HCT116 (cell line): ENCODE measurements at regions not wholly inside any gene's neighbourhood (a gene's known extent, or its start where the extent isn't known, plus 50 kb on each side); places are given as distances from the start of the nearest gene placed in this dataset.

ENCODE experiments used
- ATAC-seq: fragments of 200-7000 bp; cut with Tn5 transposase; 2 replicates; pipeline ENCODE4 v1.9.1; 2020; ENCODE audit warnings: mild to moderate bottlenecking, moderate library complexity
- BruUV-seq: library from RNA; stranded (reverse); fragments of 400-500 nt; replicated peaks from 2 replicates; lab custom pipeline; 2021; lab: Mats Ljungman, UMichigan
- CTCF ChIA-PET: fragments of 300-600 bp; sonication (Branson Sonifier 250); formaldehyde crosslinking; loops from one replicate; lab custom pipeline; 2021; ENCODE audit warnings: antibody characterized with exemption; lab: Charles Lee
- POLR2A ChIA-PET: fragments of 300-600, 350-600 bp; sonication (Branson Sonifier 250); formaldehyde crosslinking; loops from one replicate; lab custom pipeline; 2021; ENCODE audit warnings: antibody characterized with exemption; lab: Charles Lee
- RAD21 ChIA-PET, 2 experiments: fragments of 300-600 bp; sonication (Branson Sonifier 250); formaldehyde crosslinking; loops; one replicate each; lab custom pipeline; 2023; ENCODE audit warnings: low total read pairs in 2 of 2; ENCODE audit not compliant: uncharacterized antibody in 2 of 2, unreplicated experiment in 2 of 2, low non-redundant PET in 1 of 2; lab: Charles Lee
- DNase-seq: peaks from one replicate; pipeline ENCODE4 v3.0.0-alpha.2; 2010; ENCODE audit warnings: low read depth, low spot score
- H2AFZ ChIP-seq: fragments of 200-600 bp; shearing (Covaris generic), sonication (generic); 2 replicates; pipeline ENCODE4 v1.6.1; 2017; ENCODE audit warnings: low read depth, mixed run types, mixed read lengths, antibody characterized with exemption, low read length; ENCODE audit not compliant: poor library complexity, severe bottlenecking
- H3K27ac ChIP-seq: 2 replicates; pipeline ENCODE4 v1.5.1; 2012; ENCODE audit warnings: low read depth, low read length
- H3K27me3 ChIP-seq: fragments of 200-600 bp; sonication (generic); 2 replicates; pipeline ENCODE4 v1.6.1; 2016; ENCODE audit warnings: mixed run types, low read length, mixed read lengths; ENCODE audit not compliant: insufficient read depth
- H3K36me3 ChIP-seq, 2 experiments: fragments of 200-500 bp in 1 of 2; fragments of 200-600 bp in 1 of 2; sonication (Bioruptor generic) in 1 of 2; sonication (generic) in 1 of 2; 2 replicates each; pipeline versions ENCODE4 v1.5.1 to v1.6.1; 2014 to 2016; ENCODE audit warnings: low read length in 2 of 2, inconsistent platforms in 1 of 2, mixed read lengths in 1 of 2, mixed run types in 1 of 2; ENCODE audit not compliant: insufficient read depth in 2 of 2, control insufficient read depth in 1 of 2
- H3K4me1 ChIP-seq, 2 experiments: fragments of 200-600 bp in 1 of 2; sonication (generic) in 1 of 2; 2 replicates each; pipeline versions ENCODE4 v1.5.1 to v1.6.1; 2012 to 2017; ENCODE audit warnings: low read length in 2 of 2, inconsistent platforms in 1 of 2, mild to moderate bottlenecking in 1 of 2, mixed read lengths in 1 of 2, mixed run types in 1 of 2, moderate library complexity in 1 of 2; ENCODE audit not compliant: insufficient read depth in 2 of 2, control insufficient read depth in 1 of 2
- H3K4me2 ChIP-seq: fragments of 200-600 bp; sonication (generic); 2 replicates; pipeline ENCODE4 v1.6.1; 2017; ENCODE audit warnings: mixed run types, low read length, mixed read lengths
- H3K4me3 ChIP-seq, 2 experiments: fragments of 200-600 bp in 1 of 2; sonication (generic) in 1 of 2; replicated peaks in 1 of 2; 2 replicates each; pipeline ENCODE4 v1.5.1; 2011 to 2016; ENCODE audit warnings: low read length in 2 of 2, control low read depth in 1 of 2, low read depth in 1 of 2, mild to moderate bottlenecking in 1 of 2, mixed read lengths in 1 of 2, mixed run types in 1 of 2
- H3K79me2 ChIP-seq: fragments of 200-600 bp; sonication (generic); 2 replicates; pipeline ENCODE4 v1.6.1; 2017; ENCODE audit warnings: mild to moderate bottlenecking, mixed run types, low read length, moderate library complexity, mixed read lengths; ENCODE audit not compliant: insufficient read depth
- H3K9ac ChIP-seq: fragments of 200-600 bp; sonication (generic); 2 replicates; pipeline ENCODE4 v1.6.1; 2016; ENCODE audit warnings: low read length, mixed read lengths
- H3K9me2 ChIP-seq: fragments of 200-600 bp; sonication (generic), shearing (Covaris generic); 2 replicates; pipeline ENCODE4 v1.6.1; 2017; ENCODE audit warnings: mixed run types, mild to moderate bottlenecking, moderate library complexity; ENCODE audit not compliant: insufficient read depth
- H3K9me3 ChIP-seq, 2 experiments: fragments of 200-500 bp in 1 of 2; fragments of 200-600 bp in 1 of 2; sonication (Bioruptor generic) in 1 of 2; sonication (generic) in 1 of 2; 2 replicates each; pipeline ENCODE4 v1.6.1; 2014 to 2017; ENCODE audit warnings: low read length in 2 of 2, mixed read lengths in 2 of 2, inconsistent platforms in 1 of 2, low read depth in 1 of 2, mild to moderate bottlenecking in 1 of 2, mixed run types in 1 of 2, moderate library complexity in 1 of 2; ENCODE audit not compliant: control insufficient read depth in 1 of 2, insufficient read depth in 1 of 2
- H4K20me1 ChIP-seq: fragments of 200-600 bp; sonication (generic), shearing (Covaris generic); 2 replicates; pipeline ENCODE4 v1.6.1; 2017; ENCODE audit warnings: mixed run types, mild to moderate bottlenecking, moderate library complexity; ENCODE audit not compliant: insufficient read depth
- CBX3 ChIP-seq: IDR thresholded peaks from 2 replicates; pipeline ENCODE4 v1.6.1; 2012; ENCODE audit warnings: low read depth
- CEBPB ChIP-seq: IDR thresholded peaks from 2 replicates; pipeline ENCODE4 v1.6.1; 2012; ENCODE audit warnings: low read depth
- EGR1 ChIP-seq: IDR thresholded peaks from 2 replicates; pipeline ENCODE4 v1.6.1; 2012; ENCODE audit warnings: low read depth
- ELF1 ChIP-seq: IDR thresholded peaks from 2 replicates; pipeline ENCODE4 v1.6.1; 2012; ENCODE audit warnings: low read depth, borderline replicate concordance
- EZH2 ChIP-seq: fragments of 200-600 bp; sonication (generic); IDR thresholded peaks from 2 replicates; pipeline ENCODE4 v1.6.1; 2017; ENCODE audit warnings: antibody characterized with exemption, mixed run types
- FOSL1 ChIP-seq: IDR thresholded peaks from 2 replicates; pipeline ENCODE4 v1.6.1; 2012; ENCODE audit warnings: low read depth
- SP1 ChIP-seq: IDR thresholded peaks from 2 replicates; pipeline ENCODE4 v1.6.1; 2012; ENCODE audit warnings: low read depth
- SRF ChIP-seq: IDR thresholded peaks from 2 replicates; pipeline ENCODE4 v1.6.1; 2012; ENCODE audit warnings: low read depth
- YY1 ChIP-seq: IDR thresholded peaks from 2 replicates; pipeline ENCODE4 v1.6.1; 2011; ENCODE audit warnings: low read length, low read depth, moderate library complexity, mild to moderate bottlenecking; ENCODE audit not compliant: insufficient replicate concordance; ENCODE audit errors: extremely low read depth
- ZFX ChIP-seq: fragments of 450-650 bp; IDR thresholded peaks from 2 replicates; pipeline ENCODE4 v1.6.1; 2017
- intact Hi-C: fragments of 100-400 bp; cut with micrococcal nuclease; formaldehyde crosslinking; loops from 2 replicates; pipeline ENCODE4 v1.10.0; 2022
- TF ChIP-seq, protein P1 (sequence below), 3 experiments: fragments of 200-600 bp in 1 of 3; sonication (generic) in 1 of 3; IDR thresholded peaks in 2 of 3; conservative IDR thresholded peaks in 1 of 3; 2 replicates each; pipeline ENCODE4 v1.5.1; 2012 to 2017; ENCODE audit warnings: low read depth in 2 of 3, low read length in 2 of 3, antibody characterized with exemption in 1 of 3, borderline replicate concordance in 1 of 3, control low read depth in 1 of 3, mild to moderate bottlenecking in 1 of 3, mixed read lengths in 1 of 3, mixed run types in 1 of 3, moderate library complexity in 1 of 3; ENCODE audit not compliant: insufficient read depth in 1 of 3
- TF ChIP-seq, protein P2 (sequence below): IDR thresholded peaks from 2 replicates; pipeline ENCODE4 v1.6.1; 2012
- TF ChIP-seq, protein P3 (sequence below): IDR thresholded peaks from 2 replicates; pipeline ENCODE4 v1.6.1; 2012
- TF ChIP-seq, protein P4 (sequence below): IDR thresholded peaks from 2 replicates; pipeline ENCODE4 v1.6.1; 2012; ENCODE audit warnings: low read depth

DNA sequence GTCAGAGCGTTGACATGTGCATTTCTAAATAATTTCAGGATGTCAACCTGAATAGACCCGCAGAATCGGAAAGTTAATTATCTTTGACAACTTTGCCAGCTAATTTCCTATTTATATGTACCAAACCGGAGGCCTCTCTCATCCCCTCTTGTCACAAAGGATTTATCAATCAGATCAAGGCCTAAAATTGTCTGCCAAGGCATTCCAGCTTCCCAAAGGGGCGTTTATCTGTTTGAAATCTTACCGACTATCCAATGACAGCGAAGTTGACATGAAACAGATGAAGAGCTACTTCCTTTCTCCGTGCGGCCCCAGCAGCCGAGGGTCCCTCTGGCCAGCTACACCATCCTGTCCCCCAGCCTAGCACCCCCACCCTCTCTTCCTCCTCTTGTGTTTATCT, 223.7 kb upstream of the DYNLRB2 start:
- ATAC-seq: no peak
- no peaks in the 10 kb centered on the region for H3K27me3 ChIP-seq
- H3K9me2 ChIP-seq: no peaks in the 10 kb centered on the region
- ChIA-PET POLR2A (no interaction called here), RAD21 (no interaction called here), CTCF (no interaction called here)
- no peak for TF ChIP-seq FOSL1
- H3K4me2 ChIP-seq: no peak overlapping the region
- H3K4me3 ChIP-seq: no peak overlapping the region
- H3K9ac ChIP-seq: no peak overlapping the region
- H4K20me1 ChIP-seq: no peaks in the 10 kb centered on the region
- no peaks in the 10 kb centered on the region for H3K79me2 ChIP-seq
- no TSS peak for BruUV-seq
- DNase-seq: no peak
- H3K9me3 ChIP-seq: peaks cover 23 to 52% of the 10 kb centered on the region in 2 experiments; a peak in 2 of 4 replicates
- intact Hi-C loops: no loop called here
- H2AFZ ChIP-seq: no peak overlapping the region
- no peak overlapping the region for H3K27ac ChIP-seq
- no peaks in the 10 kb centered on the region for H3K36me3 ChIP-seq
- H3K4me1 ChIP-seq: no peaks in the 10 kb centered on the region

DNA sequence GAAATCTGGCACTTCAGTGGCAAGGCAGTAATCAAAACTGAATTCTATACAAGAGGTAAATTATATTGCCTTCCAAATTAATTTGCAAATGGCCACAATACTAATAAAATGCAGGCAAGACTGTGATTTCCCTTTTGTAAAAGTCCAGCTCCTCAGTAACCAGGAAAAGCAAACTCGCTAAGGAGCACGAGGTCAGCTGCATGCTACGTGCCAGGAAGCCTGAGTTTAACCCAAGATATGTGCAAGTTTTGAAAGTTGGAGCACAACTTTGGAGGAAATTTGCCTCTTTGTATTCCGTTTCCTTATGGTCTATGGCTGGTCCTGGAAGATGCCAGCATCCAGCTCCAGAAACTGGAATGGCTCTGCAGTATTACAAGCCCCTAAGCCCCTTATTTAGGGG, 226.8 kb upstream of the DYNLRB2 start:
- TF ChIP-seq SP1 (no peak), EGR1 (no peak), FOSL1 (no peak), YY1 (no peak), EZH2 (no peak), CBX3 (no peak), ELF1 (no peak), SRF (no peak), ZFX (no peak), CEBPB (no peak)
- TF ChIP-seq, protein P1, sequence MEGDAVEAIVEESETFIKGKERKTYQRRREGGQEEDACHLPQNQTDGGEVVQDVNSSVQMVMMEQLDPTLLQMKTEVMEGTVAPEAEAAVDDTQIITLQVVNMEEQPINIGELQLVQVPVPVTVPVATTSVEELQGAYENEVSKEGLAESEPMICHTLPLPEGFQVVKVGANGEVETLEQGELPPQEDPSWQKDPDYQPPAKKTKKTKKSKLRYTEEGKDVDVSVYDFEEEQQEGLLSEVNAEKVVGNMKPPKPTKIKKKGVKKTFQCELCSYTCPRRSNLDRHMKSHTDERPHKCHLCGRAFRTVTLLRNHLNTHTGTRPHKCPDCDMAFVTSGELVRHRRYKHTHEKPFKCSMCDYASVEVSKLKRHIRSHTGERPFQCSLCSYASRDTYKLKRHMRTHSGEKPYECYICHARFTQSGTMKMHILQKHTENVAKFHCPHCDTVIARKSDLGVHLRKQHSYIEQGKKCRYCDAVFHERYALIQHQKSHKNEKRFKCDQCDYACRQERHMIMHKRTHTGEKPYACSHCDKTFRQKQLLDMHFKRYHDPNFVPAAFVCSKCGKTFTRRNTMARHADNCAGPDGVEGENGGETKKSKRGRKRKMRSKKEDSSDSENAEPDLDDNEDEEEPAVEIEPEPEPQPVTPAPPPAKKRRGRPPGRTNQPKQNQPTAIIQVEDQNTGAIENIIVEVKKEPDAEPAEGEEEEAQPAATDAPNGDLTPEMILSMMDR (IDR thresholded peaks at IDR 0.05 in 2 of 3, conservative IDR thresholded peaks at IDR 0.05 in 1 of 3; ENCODE audit: borderline replicate concordance in 1 of 3, insufficient read depth in 1 of 3, low read depth in 2 of 3, low read length in 2 of 3): no peak
- TF ChIP-seq, protein P2, sequence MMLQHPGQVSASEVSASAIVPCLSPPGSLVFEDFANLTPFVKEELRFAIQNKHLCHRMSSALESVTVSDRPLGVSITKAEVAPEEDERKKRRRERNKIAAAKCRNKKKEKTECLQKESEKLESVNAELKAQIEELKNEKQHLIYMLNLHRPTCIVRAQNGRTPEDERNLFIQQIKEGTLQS: no peak
- TF ChIP-seq, protein P3, sequence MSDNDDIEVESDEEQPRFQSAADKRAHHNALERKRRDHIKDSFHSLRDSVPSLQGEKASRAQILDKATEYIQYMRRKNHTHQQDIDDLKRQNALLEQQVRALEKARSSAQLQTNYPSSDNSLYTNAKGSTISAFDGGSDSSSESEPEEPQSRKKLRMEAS: no peak
- TF ChIP-seq, protein P4, sequence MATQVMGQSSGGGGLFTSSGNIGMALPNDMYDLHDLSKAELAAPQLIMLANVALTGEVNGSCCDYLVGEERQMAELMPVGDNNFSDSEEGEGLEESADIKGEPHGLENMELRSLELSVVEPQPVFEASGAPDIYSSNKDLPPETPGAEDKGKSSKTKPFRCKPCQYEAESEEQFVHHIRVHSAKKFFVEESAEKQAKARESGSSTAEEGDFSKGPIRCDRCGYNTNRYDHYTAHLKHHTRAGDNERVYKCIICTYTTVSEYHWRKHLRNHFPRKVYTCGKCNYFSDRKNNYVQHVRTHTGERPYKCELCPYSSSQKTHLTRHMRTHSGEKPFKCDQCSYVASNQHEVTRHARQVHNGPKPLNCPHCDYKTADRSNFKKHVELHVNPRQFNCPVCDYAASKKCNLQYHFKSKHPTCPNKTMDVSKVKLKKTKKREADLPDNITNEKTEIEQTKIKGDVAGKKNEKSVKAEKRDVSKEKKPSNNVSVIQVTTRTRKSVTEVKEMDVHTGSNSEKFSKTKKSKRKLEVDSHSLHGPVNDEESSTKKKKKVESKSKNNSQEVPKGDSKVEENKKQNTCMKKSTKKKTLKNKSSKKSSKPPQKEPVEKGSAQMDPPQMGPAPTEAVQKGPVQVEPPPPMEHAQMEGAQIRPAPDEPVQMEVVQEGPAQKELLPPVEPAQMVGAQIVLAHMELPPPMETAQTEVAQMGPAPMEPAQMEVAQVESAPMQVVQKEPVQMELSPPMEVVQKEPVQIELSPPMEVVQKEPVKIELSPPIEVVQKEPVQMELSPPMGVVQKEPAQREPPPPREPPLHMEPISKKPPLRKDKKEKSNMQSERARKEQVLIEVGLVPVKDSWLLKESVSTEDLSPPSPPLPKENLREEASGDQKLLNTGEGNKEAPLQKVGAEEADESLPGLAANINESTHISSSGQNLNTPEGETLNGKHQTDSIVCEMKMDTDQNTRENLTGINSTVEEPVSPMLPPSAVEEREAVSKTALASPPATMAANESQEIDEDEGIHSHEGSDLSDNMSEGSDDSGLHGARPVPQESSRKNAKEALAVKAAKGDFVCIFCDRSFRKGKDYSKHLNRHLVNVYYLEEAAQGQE: no peak
- TF ChIP-seq, all 23 proteins: peak for 0
- Histone ChIP-seq H4K20me1 (no peaks in the 10 kb centered on the region), H3K9me3 (peaks cover 14 to 47% of the 10 kb centered on the region in 2 experiments; a peak in 2 of 4 replicates), H3K27ac (no peak overlapping the region), H3K4me1 (no peaks in the 10 kb centered on the region), H3K27me3 (no peaks in the 10 kb centered on the region), H3K79me2 (no peaks in the 10 kb centered on the region), H3K9ac (no peak overlapping the region), H3K4me2 (no peak overlapping the region), H3K9me2 (no peaks in the 10 kb centered on the region), H3K36me3 (no peaks in the 10 kb centered on the region), H3K4me3 (no peak overlapping the region), H2AFZ (no peak overlapping the region)
- CTCF ChIA-PET: no interaction called here
- RAD21 ChIA-PET: no interaction called here
- ATAC-seq (no peak), DNase-seq (no peak)
- BruUV-seq: no TSS peak
- POLR2A ChIA-PET: no interaction called here
- intact Hi-C loops: no loop called here
